ENCODE measurements at regions not wholly inside any gene's neighbourhood (a gene's known extent, or its start where the extent isn't known, plus 50 kb on each side); places are given as distances from the start of the nearest gene placed in this dataset.

GRCh38 chr3:499001-499761 lies 302.6 kb downstream of the CHL1 start:
- Histone ChIP-seq H3K27me3 (ENCODE audit: insufficient read depth, low read depth, severe bottlenecking) (no peaks in the 10 kb centered on the region), H3K9me3 (ENCODE audit: severe bottlenecking) (no peaks in the 10 kb centered on the region), H3K27ac (no peak overlapping the region), H3K4me3 (ENCODE audit: low read depth, low read length) (no peak overlapping the region), H3K36me3 (no peaks in the 10 kb centered on the region)
- no peak for TF ChIP-seq CTCF (IDR thresholded peaks at IDR 0.05; ENCODE audit: low read depth, low read length)
- DNase-seq: no peak

GRCh38 chr3:502486-502885 lies 305.9 kb downstream of the CHL1 start:
- Histone ChIP-seq H3K27ac (no peak overlapping the region), H3K36me3 (no peaks in the 10 kb centered on the region), H3K4me3 (ENCODE audit: low read depth, low read length) (no peak overlapping the region), H3K27me3 (ENCODE audit: insufficient read depth, low read depth, severe bottlenecking) (no peaks in the 10 kb centered on the region), H3K9me3 (ENCODE audit: severe bottlenecking) (no peaks in the 10 kb centered on the region)
- DNase-seq: no peak
- TF ChIP-seq CTCF (IDR thresholded peaks at IDR 0.05; ENCODE audit: low read depth, low read length): no peak

GRCh38 chr3:513301-513700 lies 316.7 kb downstream of the CHL1 start:
- H3K27ac ChIP-seq: no peak overlapping the region
- TF ChIP-seq CTCF (IDR thresholded peaks at IDR 0.05; ENCODE audit: low read depth, low read length): no peak
- H3K36me3 ChIP-seq: no peaks in the 10 kb centered on the region
- H3K4me3 ChIP-seq (ENCODE audit: low read depth, low read length): no peak overlapping the region
- H3K9me3 ChIP-seq (ENCODE audit: severe bottlenecking): no peaks in the 10 kb centered on the region
- no peaks in the 10 kb centered on the region for H3K27me3 ChIP-seq (ENCODE audit: insufficient read depth, low read depth, severe bottlenecking)
- no peak for DNase-seq

GRCh38 chr3:514192-514591 lies 317.6 kb downstream of the CHL1 start:
- no peaks in the 10 kb centered on the region for H3K9me3 ChIP-seq (ENCODE audit: severe bottlenecking)

DNA sequence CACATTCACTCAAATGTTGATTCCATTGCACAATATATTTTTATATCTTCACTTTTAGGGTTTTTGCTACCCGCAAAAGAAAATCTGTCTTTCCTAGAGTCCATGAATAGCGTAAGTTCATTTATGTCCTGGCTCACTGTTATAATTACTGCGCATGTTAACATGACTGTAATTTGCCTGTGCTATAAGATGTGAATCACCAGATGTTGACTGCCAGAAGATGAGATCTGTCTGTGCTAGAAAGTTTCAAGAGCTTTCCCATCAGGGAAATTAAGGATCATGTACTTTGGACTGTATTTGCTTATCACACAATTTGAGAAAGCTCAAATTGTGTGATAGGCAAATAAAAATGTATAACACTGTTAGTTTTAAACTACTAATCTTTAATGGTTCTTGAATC lies 322.5 kb downstream of the CHL1 start:
- H3K4me3 ChIP-seq (ENCODE audit: low read depth, low read length): no peak overlapping the region

More at GRCh38 chr3:514192-514591, 317.6 kb downstream of the CHL1 start:
- H3K4me3 ChIP-seq (ENCODE audit: low read depth, low read length): no peak overlapping the region
- no peaks in the 10 kb centered on the region for H3K36me3 ChIP-seq
- no peak for DNase-seq
- TF ChIP-seq CTCF (IDR thresholded peaks at IDR 0.05; ENCODE audit: low read depth, low read length): no peak
- H3K27me3 ChIP-seq (ENCODE audit: insufficient read depth, low read depth, severe bottlenecking): no peaks in the 10 kb centered on the region
- no peak overlapping the region for H3K27ac ChIP-seq

More for the DNA sequence above, 322.5 kb downstream of the CHL1 start:
- Histone ChIP-seq H3K36me3 (no peaks in the 10 kb centered on the region), H3K27me3 (ENCODE audit: insufficient read depth, low read depth, severe bottlenecking) (no peaks in the 10 kb centered on the region), H3K27ac (no peak overlapping the region), H3K9me3 (ENCODE audit: severe bottlenecking) (no peaks in the 10 kb centered on the region)
- no peak for TF ChIP-seq CTCF (IDR thresholded peaks at IDR 0.05; ENCODE audit: low read depth, low read length)
- DNase-seq: no peak
